GM12873 (cell line): ENCODE measurements at regions not wholly inside any gene's neighbourhood (a gene's known extent, or its start where the extent isn't known, plus 50 kb on each side); places are given as distances from the start of the nearest gene placed in this dataset.

ENCODE experiments used
- CTCF ChIP-seq: IDR thresholded peaks from 2 replicates; pipeline ENCODE4 v1.5.1; 2012; ENCODE audit warnings: low read depth, mild to moderate bottlenecking, moderate library complexity, low read length, control low read depth; ENCODE audit not compliant: insufficient read depth; ENCODE audit errors: missing control alignments

- TF ChIP-seq CTCF = no peak
Observed at GRCh38 chr1:61520401-61520800, 204.5 kb downstream of the TM2D1 start.

GRCh38 chr1:61519631-61520030, 205.3 kb downstream of the TM2D1 start:
- TF ChIP-seq CTCF = no peak

DNA sequence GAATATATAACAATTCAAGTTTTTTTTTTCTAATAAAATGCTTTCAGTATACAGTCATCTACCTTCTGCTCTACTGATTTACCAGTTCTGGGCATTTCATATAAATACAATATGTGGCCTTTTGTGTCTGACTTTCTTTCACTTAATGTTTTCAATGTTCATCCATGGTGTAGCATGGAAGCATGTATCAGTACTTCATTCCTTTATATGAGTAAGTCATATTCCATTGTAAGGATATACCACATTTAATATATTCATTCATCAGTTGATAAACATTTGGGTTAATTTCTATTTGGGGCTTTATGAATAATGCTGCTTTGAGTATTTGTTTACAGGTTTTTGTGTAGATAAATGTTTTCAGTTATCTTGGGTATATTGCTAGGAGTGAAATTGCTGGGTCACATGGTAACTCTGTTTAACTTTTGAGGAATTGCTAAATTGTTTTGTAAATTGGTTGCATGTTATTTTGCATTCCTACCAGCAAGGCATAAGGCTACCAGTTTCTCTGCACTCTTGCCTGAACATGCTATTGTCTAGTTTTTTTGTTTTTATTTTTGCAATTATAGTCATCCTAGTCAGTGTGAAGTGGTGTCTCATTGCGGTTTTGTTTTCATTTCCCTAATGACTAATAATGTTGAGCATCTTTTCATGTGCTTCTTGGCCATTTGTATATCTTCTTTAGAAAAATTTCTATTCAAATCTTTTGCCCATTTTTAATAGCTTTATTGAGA, 206.1 kb downstream of the TM2D1 start:
- TF ChIP-seq CTCF = no peak

GRCh38 chr1:61517345-61517744, 207.6 kb downstream of the TM2D1 start:
- TF ChIP-seq CTCF = no peak

GRCh38 chr1:61515096-61515495, 209.8 kb downstream of the TM2D1 start:
- TF ChIP-seq CTCF = no peak
